Left ventricle myocardium inferior (tissue), 1 donor: ENCODE measurements at regions not wholly inside any gene's neighbourhood (a gene's known extent, or its start where the extent isn't known, plus 50 kb on each side); places are given as distances from the start of the nearest gene placed in this dataset.

ENCODE experiments used
- DNase-seq: peaks from one replicate; pipeline ENCODE4 v3.0.0-alpha.2; 2020
- H3K27ac ChIP-seq: fragments of 200-600 bp; replicated peaks from 2 replicates; pipeline ENCODE4 v1.8.0; 2021
- H3K27me3 ChIP-seq: fragments of 200-600 bp; 2 replicates; pipeline ENCODE4 v1.8.0; 2021; ENCODE audit warnings: low read depth
- H3K36me3 ChIP-seq: fragments of 200-600 bp; 2 replicates; pipeline ENCODE4 v1.8.0; 2021
- H3K4me1 ChIP-seq: fragments of 200-600 bp; 2 replicates; pipeline ENCODE4 v1.8.0; 2021
- H3K4me3 ChIP-seq: fragments of 200-600 bp; 2 replicates; pipeline ENCODE4 v1.8.0; 2021; ENCODE audit warnings: mild to moderate bottlenecking, moderate library complexity
- H3K9me3 ChIP-seq: fragments of 200-600 bp; replicated peaks from 2 replicates; pipeline ENCODE4 v1.8.0; 2021
- CTCF ChIP-seq: fragments of 200-600 bp; IDR thresholded peaks from 2 replicates; pipeline ENCODE4 v1.8.0; 2021; ENCODE audit warnings: antibody characterized with exemption, mild to moderate bottlenecking, borderline replicate concordance
- intact Hi-C: fragments of 100-400 bp; cut with micrococcal nuclease; formaldehyde crosslinking; loops from one replicate; pipeline ENCODE4 v1.11.0; 2022
- donor health status: DM: no; HTN: yes; CAD: no; lungs with severe emphysema.

DNA sequence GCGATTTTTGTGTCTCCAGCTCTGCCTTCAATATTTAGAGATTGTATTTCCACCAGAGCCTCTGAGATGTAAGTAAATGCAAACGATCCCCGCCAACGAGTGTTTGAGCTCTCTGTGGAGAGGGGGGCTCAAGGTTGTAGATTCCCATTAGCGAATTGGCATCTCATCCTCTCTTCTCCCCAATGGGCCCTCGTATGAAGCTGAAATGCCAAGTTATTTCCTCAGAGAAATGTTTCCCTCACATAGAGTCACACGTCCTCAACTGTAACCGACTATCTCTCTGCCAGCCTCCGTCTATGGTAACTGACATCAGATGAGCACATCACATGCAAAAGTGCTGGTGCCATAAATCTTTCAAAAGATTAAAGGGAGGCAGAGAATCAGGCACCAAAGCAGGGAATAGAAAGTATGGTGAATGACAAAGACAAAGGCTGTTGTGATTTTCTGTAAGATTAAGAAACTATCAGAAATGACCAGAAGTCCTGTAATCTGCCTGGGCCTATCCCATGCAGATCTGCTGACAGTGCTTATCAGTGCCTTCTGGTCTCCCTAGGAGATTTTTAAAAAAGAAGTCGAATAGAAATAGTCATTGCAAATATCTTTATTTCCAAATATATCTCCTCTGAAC lies 157.1 kb downstream of the PDGFRA start:
- Histone ChIP-seq H3K36me3 (no peaks in the 10 kb centered on the region), H3K4me1 (no peaks in the 10 kb centered on the region), H3K9me3 (no peaks in the 10 kb centered on the region), H3K27ac (no peak overlapping the region), H3K4me3 (no peak overlapping the region), H3K27me3 (no peaks in the 10 kb centered on the region)
- intact Hi-C loops: no loop called here
- TF ChIP-seq CTCF: no peak
- no peak for DNase-seq

DNA sequence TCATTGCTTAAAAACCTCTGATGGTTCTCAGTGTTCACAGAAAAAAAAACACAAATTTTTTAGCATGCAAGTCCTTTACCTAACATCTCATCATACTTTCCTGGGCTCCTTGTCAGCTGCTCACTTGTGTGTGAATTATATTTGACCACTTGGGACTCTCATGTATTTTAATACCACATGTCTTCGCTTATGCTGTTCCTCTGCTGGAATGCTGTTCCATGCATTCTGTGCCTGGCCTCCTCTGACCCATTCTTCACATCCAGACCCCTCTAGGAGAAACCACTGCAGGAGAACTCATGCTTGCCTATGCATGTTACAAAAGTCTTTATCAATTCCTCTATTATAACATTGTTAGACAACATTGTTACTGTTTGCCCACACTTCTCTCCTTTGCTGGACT lies 157.6 kb downstream of the PDGFRA start:
- Histone ChIP-seq H3K36me3 (no peaks in the 10 kb centered on the region), H3K9me3 (no peaks in the 10 kb centered on the region), H3K27me3 (no peaks in the 10 kb centered on the region), H3K4me1 (no peaks in the 10 kb centered on the region), H3K4me3 (no peak overlapping the region), H3K27ac (no peak overlapping the region)
- no peak for TF ChIP-seq CTCF
- intact Hi-C loops: no loop called here
- DNase-seq: no peak

GRCh38 chr4:54390670-54391069 lies 161.6 kb downstream of the PDGFRA start:
- H3K27ac ChIP-seq: no peak overlapping the region
- no peaks in the 10 kb centered on the region for H3K36me3 ChIP-seq
- no peak for TF ChIP-seq CTCF
- intact Hi-C loops: no loop called here
- no peak for DNase-seq
- H3K9me3 ChIP-seq: no peaks in the 10 kb centered on the region
- H3K4me3 ChIP-seq: no peak overlapping the region
- no peaks in the 10 kb centered on the region for H3K27me3 ChIP-seq
- H3K4me1 ChIP-seq: no peaks in the 10 kb centered on the region

DNA sequence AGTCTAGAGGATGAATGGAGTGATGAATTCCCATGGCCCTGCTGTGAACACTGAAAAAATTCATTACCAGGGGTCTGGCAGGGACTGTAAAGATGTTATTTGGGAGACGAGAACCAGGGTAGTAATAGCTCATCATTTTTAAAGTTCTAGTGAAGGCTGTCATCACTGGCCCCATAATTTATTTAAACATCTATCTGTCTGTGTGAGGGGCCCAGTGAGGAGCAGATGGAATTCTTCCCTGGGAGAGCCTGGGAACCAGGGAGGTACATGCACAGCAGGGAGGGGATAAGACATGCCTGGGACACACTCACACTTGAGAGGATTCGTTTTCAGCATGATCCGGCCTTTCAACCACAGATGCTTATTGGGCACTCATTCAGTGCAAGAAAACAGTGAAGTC lies 162.0 kb downstream of the PDGFRA start:
- Histone ChIP-seq H3K4me1 (no peaks in the 10 kb centered on the region), H3K9me3 (no peaks in the 10 kb centered on the region), H3K36me3 (no peaks in the 10 kb centered on the region), H3K4me3 (no peak overlapping the region), H3K27me3 (no peaks in the 10 kb centered on the region), H3K27ac (no peak overlapping the region)
- intact Hi-C loops: no loop called here
- no peak for TF ChIP-seq CTCF
- no peak for DNase-seq

- no peaks in the 10 kb centered on the region for H3K4me1 ChIP-seq
- no peaks in the 10 kb centered on the region for H3K9me3 ChIP-seq
- no peak overlapping the region for H3K27ac ChIP-seq
- TF ChIP-seq CTCF: no peak
- no peaks in the 10 kb centered on the region for H3K36me3 ChIP-seq
- no peak overlapping the region for H3K4me3 ChIP-seq
- no peak for DNase-seq
- H3K27me3 ChIP-seq: no peaks in the 10 kb centered on the region
- intact Hi-C loops: no loop called here
Measured at GRCh38 chr4:54392479-54392878, 163.4 kb downstream of the PDGFRA start.
